HCT116 (cell line): ENCODE measurements at regions not wholly inside any gene's neighbourhood (a gene's known extent, or its start where the extent isn't known, plus 50 kb on each side); places are given as distances from the start of the nearest gene placed in this dataset.

Experiments used
- ATAC-seq: fragments of 200-7000 bp; cut with Tn5 transposase; 2 replicates; pipeline ENCODE4 v1.9.1; 2020; ENCODE audit warnings: mild to moderate bottlenecking, moderate library complexity
- BruUV-seq: library from RNA; stranded (reverse); fragments of 400-500 nt; replicated peaks from 2 replicates; lab custom pipeline; 2021; lab: Mats Ljungman, UMichigan
- CTCF ChIA-PET: fragments of 300-600 bp; sonication (Branson Sonifier 250); formaldehyde crosslinking; loops from one replicate; lab custom pipeline; 2021; ENCODE audit warnings: antibody characterized with exemption; lab: Charles Lee
- POLR2A ChIA-PET: fragments of 300-600, 350-600 bp; sonication (Branson Sonifier 250); formaldehyde crosslinking; loops from one replicate; lab custom pipeline; 2021; ENCODE audit warnings: antibody characterized with exemption; lab: Charles Lee
- RAD21 ChIA-PET, 2 experiments: fragments of 300-600 bp; sonication (Branson Sonifier 250); formaldehyde crosslinking; loops; one replicate each; lab custom pipeline; 2023; ENCODE audit warnings: low total read pairs in 2 of 2; ENCODE audit not compliant: uncharacterized antibody in 2 of 2, unreplicated experiment in 2 of 2, low non-redundant PET in 1 of 2; lab: Charles Lee
- DNase-seq: peaks from one replicate; pipeline ENCODE4 v3.0.0-alpha.2; 2010; ENCODE audit warnings: low read depth, low spot score
- H2AFZ ChIP-seq: fragments of 200-600 bp; shearing (Covaris generic), sonication (generic); 2 replicates; pipeline ENCODE4 v1.6.1; 2017; ENCODE audit warnings: low read depth, mixed run types, mixed read lengths, antibody characterized with exemption, low read length; ENCODE audit not compliant: poor library complexity, severe bottlenecking
- H3K27ac ChIP-seq: 2 replicates; pipeline ENCODE4 v1.5.1; 2012; ENCODE audit warnings: low read depth, low read length
- H3K27me3 ChIP-seq: fragments of 200-600 bp; sonication (generic); 2 replicates; pipeline ENCODE4 v1.6.1; 2016; ENCODE audit warnings: mixed run types, low read length, mixed read lengths; ENCODE audit not compliant: insufficient read depth
- H3K36me3 ChIP-seq, 2 experiments: fragments of 200-500 bp in 1 of 2; fragments of 200-600 bp in 1 of 2; sonication (Bioruptor generic) in 1 of 2; sonication (generic) in 1 of 2; 2 replicates each; pipeline versions ENCODE4 v1.5.1 to v1.6.1; 2014 to 2016; ENCODE audit warnings: low read length in 2 of 2, inconsistent platforms in 1 of 2, mixed read lengths in 1 of 2, mixed run types in 1 of 2; ENCODE audit not compliant: insufficient read depth in 2 of 2, control insufficient read depth in 1 of 2
- H3K4me1 ChIP-seq, 2 experiments: fragments of 200-600 bp in 1 of 2; sonication (generic) in 1 of 2; 2 replicates each; pipeline versions ENCODE4 v1.5.1 to v1.6.1; 2012 to 2017; ENCODE audit warnings: low read length in 2 of 2, inconsistent platforms in 1 of 2, mild to moderate bottlenecking in 1 of 2, mixed read lengths in 1 of 2, mixed run types in 1 of 2, moderate library complexity in 1 of 2; ENCODE audit not compliant: insufficient read depth in 2 of 2, control insufficient read depth in 1 of 2
- H3K4me2 ChIP-seq: fragments of 200-600 bp; sonication (generic); 2 replicates; pipeline ENCODE4 v1.6.1; 2017; ENCODE audit warnings: mixed run types, low read length, mixed read lengths
- H3K4me3 ChIP-seq, 2 experiments: fragments of 200-600 bp in 1 of 2; sonication (generic) in 1 of 2; replicated peaks in 1 of 2; 2 replicates each; pipeline ENCODE4 v1.5.1; 2011 to 2016; ENCODE audit warnings: low read length in 2 of 2, control low read depth in 1 of 2, low read depth in 1 of 2, mild to moderate bottlenecking in 1 of 2, mixed read lengths in 1 of 2, mixed run types in 1 of 2
- H3K79me2 ChIP-seq: fragments of 200-600 bp; sonication (generic); 2 replicates; pipeline ENCODE4 v1.6.1; 2017; ENCODE audit warnings: mild to moderate bottlenecking, mixed run types, low read length, moderate library complexity, mixed read lengths; ENCODE audit not compliant: insufficient read depth
- H3K9ac ChIP-seq: fragments of 200-600 bp; sonication (generic); 2 replicates; pipeline ENCODE4 v1.6.1; 2016; ENCODE audit warnings: low read length, mixed read lengths
- H3K9me2 ChIP-seq: fragments of 200-600 bp; sonication (generic), shearing (Covaris generic); 2 replicates; pipeline ENCODE4 v1.6.1; 2017; ENCODE audit warnings: mixed run types, mild to moderate bottlenecking, moderate library complexity; ENCODE audit not compliant: insufficient read depth
- H3K9me3 ChIP-seq, 2 experiments: fragments of 200-500 bp in 1 of 2; fragments of 200-600 bp in 1 of 2; sonication (Bioruptor generic) in 1 of 2; sonication (generic) in 1 of 2; 2 replicates each; pipeline ENCODE4 v1.6.1; 2014 to 2017; ENCODE audit warnings: low read length in 2 of 2, mixed read lengths in 2 of 2, inconsistent platforms in 1 of 2, low read depth in 1 of 2, mild to moderate bottlenecking in 1 of 2, mixed run types in 1 of 2, moderate library complexity in 1 of 2; ENCODE audit not compliant: control insufficient read depth in 1 of 2, insufficient read depth in 1 of 2
- H4K20me1 ChIP-seq: fragments of 200-600 bp; sonication (generic), shearing (Covaris generic); 2 replicates; pipeline ENCODE4 v1.6.1; 2017; ENCODE audit warnings: mixed run types, mild to moderate bottlenecking, moderate library complexity; ENCODE audit not compliant: insufficient read depth
- ATF3 ChIP-seq: IDR thresholded peaks from 2 replicates; pipeline ENCODE4 v1.6.1; 2012
- CBX3 ChIP-seq: IDR thresholded peaks from 2 replicates; pipeline ENCODE4 v1.6.1; 2012; ENCODE audit warnings: low read depth
- CEBPB ChIP-seq: IDR thresholded peaks from 2 replicates; pipeline ENCODE4 v1.6.1; 2012; ENCODE audit warnings: low read depth
- EGR1 ChIP-seq: IDR thresholded peaks from 2 replicates; pipeline ENCODE4 v1.6.1; 2012; ENCODE audit warnings: low read depth
- ELF1 ChIP-seq: IDR thresholded peaks from 2 replicates; pipeline ENCODE4 v1.6.1; 2012; ENCODE audit warnings: low read depth, borderline replicate concordance
- FOSL1 ChIP-seq: IDR thresholded peaks from 2 replicates; pipeline ENCODE4 v1.6.1; 2012; ENCODE audit warnings: low read depth
- JUND ChIP-seq: IDR thresholded peaks from 2 replicates; pipeline ENCODE4 v1.6.1; 2012
- MAX ChIP-seq: IDR thresholded peaks from 2 replicates; pipeline ENCODE4 v1.6.1; 2012
- POLR2AphosphoS5 ChIP-seq: IDR thresholded peaks from 2 replicates; pipeline ENCODE4 v1.6.1; 2011; ENCODE audit warnings: mild to moderate bottlenecking, low read depth, low read length, moderate library complexity
- RAD21 ChIP-seq: IDR thresholded peaks from 2 replicates; pipeline ENCODE4 v1.6.1; 2012; ENCODE audit warnings: low read depth, mild to moderate bottlenecking
- REST ChIP-seq: IDR thresholded peaks from 2 replicates; pipeline ENCODE4 v1.6.1; 2012; ENCODE audit warnings: low read depth
- SIN3A ChIP-seq: IDR thresholded peaks from 2 replicates; pipeline ENCODE4 v1.6.1; 2012; ENCODE audit warnings: low read depth
- SRF ChIP-seq: IDR thresholded peaks from 2 replicates; pipeline ENCODE4 v1.6.1; 2012; ENCODE audit warnings: low read depth
- YY1 ChIP-seq: IDR thresholded peaks from 2 replicates; pipeline ENCODE4 v1.6.1; 2011; ENCODE audit warnings: low read length, low read depth, moderate library complexity, mild to moderate bottlenecking; ENCODE audit not compliant: insufficient replicate concordance; ENCODE audit errors: extremely low read depth
- ZFX ChIP-seq: fragments of 450-650 bp; IDR thresholded peaks from 2 replicates; pipeline ENCODE4 v1.6.1; 2017
- intact Hi-C: fragments of 100-400 bp; cut with micrococcal nuclease; formaldehyde crosslinking; loops from 2 replicates; pipeline ENCODE4 v1.10.0; 2022

DNA sequence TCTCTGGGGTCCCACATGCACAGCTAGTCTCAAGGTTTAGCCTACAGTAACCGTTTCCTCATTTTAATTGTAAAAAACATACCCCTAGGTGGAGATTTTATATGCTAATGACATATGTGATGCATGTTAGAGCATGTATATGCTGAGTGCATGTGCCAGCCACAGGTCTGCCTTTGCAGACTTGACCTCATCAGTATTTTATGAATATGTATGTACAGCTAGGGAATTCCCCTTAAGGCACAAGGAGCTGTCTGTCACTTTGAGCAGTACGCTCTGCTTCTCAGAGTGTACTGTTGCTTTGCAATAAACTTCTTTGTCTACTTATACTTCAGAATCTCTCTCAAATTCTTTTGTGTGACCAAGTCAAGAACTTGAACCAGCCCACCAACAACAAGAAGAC lies 131.2 kb upstream of the ERBB4 start:
- DNase-seq: no peak
- no peak overlapping the region for H2AFZ ChIP-seq
- ChIA-PET POLR2A (no interaction called here), RAD21 (no interaction called here), CTCF (no interaction called here)
- no peaks in the 10 kb centered on the region for H3K9me3 ChIP-seq
- no TSS peak for BruUV-seq
- H3K4me3 ChIP-seq: no peak overlapping the region
- no peaks in the 10 kb centered on the region for H3K36me3 ChIP-seq
- H3K9ac ChIP-seq: no peak overlapping the region
- no peak overlapping the region for H3K27ac ChIP-seq
- ATAC-seq: no peak
- no peaks in the 10 kb centered on the region for H3K79me2 ChIP-seq
- H3K9me2 ChIP-seq: no peaks in the 10 kb centered on the region
- no peaks in the 10 kb centered on the region for H3K27me3 ChIP-seq
- no peaks in the 10 kb centered on the region for H4K20me1 ChIP-seq
- intact Hi-C loops: no loop called here
- no peak for TF ChIP-seq CBX3
- TF ChIP-seq SIN3A: no peak
- H3K4me2 ChIP-seq: no peak overlapping the region
- H3K4me1 ChIP-seq: no peaks in the 10 kb centered on the region

DNA sequence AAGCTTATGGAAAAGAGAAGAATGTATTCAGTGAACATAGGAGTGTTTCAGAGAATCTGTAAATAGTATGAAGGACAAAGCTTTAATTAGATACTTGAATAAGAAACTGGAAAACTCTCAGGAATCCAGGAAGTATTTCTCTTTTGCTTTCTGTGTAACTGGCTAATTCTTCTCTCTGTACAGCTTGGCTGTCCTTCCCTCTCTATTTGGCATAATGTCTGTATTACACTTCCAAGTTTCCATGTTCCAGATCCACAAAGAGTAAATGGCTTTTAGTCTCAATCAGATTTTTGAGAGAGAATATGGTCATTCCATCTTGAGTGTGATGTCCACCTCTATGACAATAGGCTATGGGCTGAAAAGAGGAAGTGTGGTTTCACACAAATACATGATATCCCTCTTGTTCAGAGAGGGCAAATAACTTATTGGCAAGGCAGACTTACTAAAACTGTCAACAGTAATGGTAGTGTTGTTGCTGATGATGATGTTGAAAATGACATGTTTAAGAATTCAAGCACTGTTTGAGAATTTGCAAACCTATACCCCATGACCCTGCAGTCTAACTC lies 129.2 kb upstream of the ERBB4 start:
- DNase-seq (no peak), ATAC-seq (no peak)
- no peak overlapping the region for H3K27ac ChIP-seq
- POLR2A ChIA-PET: no interaction called here
- intact Hi-C loops: no loop called here
- CTCF ChIA-PET: no interaction called here
- no peak overlapping the region for H3K4me3 ChIP-seq
- H3K4me1 ChIP-seq: no peaks in the 10 kb centered on the region
- H3K4me2 ChIP-seq: no peak overlapping the region
- RAD21 ChIA-PET: no interaction called here
- H4K20me1 ChIP-seq: no peaks in the 10 kb centered on the region
- H3K79me2 ChIP-seq: no peaks in the 10 kb centered on the region
- no peaks in the 10 kb centered on the region for H3K36me3 ChIP-seq
- BruUV-seq: no TSS peak
- H2AFZ ChIP-seq: no peak overlapping the region
- no peaks in the 10 kb centered on the region for H3K9me2 ChIP-seq
- no peak for TF ChIP-seq ZFX
- TF ChIP-seq ELF1: no peak
- TF ChIP-seq FOSL1: no peak
- no peak for TF ChIP-seq CEBPB
- TF ChIP-seq EGR1: no peak
- no peak for TF ChIP-seq SRF
- TF ChIP-seq MAX: no peak
- TF ChIP-seq POLR2AphosphoS5: no peak
- no peak for TF ChIP-seq YY1
- TF ChIP-seq RAD21: no peak
- no peak for TF ChIP-seq JUND
- TF ChIP-seq ATF3: no peak
- TF ChIP-seq REST: no peak
- H3K9ac ChIP-seq: no peak overlapping the region
- H3K27me3 ChIP-seq: no peaks in the 10 kb centered on the region
- H3K9me3 ChIP-seq: no peaks in the 10 kb centered on the region
